ENCODE measurements at regions not wholly inside any gene's neighbourhood (a gene's known extent, or its start where the extent isn't known, plus 50 kb on each side); places are given as distances from the start of the nearest gene placed in this dataset.
A peak's percentile ranks its signal among the peaks of the same experiment; 100 is the strongest.
"Not testable (repeated sequence)": the region's sequence is repeated elsewhere in the genome, so short reads cannot be mapped to it uniquely, and the experiment has no call there.

DNA sequence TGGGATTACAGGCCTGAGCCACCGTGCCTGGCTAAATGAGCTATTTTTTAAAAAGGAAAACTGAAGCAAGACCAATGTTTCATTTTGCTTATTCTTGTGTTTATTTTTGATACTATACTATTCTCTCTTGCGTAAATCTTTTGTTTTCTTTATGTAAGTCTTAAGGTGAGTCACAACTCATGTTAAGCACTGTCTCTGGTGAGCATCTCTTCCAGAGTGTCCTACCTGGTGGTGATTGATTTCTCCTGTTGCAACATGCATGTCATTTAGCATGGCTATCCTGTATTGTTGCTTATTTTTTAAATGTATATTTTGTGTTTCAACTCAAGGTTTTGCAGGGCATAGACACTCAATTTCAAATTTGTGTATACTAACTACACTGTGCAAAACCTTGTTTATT is 336.0 kb downstream of the RFPL4B start:
- no peak for DNase-seq (ENCODE audit: low read depth)
- no peak overlapping the region for H3K4me3 ChIP-seq (ENCODE audit: low read depth, low read length)
- TF ChIP-seq, protein P1, sequence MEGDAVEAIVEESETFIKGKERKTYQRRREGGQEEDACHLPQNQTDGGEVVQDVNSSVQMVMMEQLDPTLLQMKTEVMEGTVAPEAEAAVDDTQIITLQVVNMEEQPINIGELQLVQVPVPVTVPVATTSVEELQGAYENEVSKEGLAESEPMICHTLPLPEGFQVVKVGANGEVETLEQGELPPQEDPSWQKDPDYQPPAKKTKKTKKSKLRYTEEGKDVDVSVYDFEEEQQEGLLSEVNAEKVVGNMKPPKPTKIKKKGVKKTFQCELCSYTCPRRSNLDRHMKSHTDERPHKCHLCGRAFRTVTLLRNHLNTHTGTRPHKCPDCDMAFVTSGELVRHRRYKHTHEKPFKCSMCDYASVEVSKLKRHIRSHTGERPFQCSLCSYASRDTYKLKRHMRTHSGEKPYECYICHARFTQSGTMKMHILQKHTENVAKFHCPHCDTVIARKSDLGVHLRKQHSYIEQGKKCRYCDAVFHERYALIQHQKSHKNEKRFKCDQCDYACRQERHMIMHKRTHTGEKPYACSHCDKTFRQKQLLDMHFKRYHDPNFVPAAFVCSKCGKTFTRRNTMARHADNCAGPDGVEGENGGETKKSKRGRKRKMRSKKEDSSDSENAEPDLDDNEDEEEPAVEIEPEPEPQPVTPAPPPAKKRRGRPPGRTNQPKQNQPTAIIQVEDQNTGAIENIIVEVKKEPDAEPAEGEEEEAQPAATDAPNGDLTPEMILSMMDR (IDR thresholded peaks at IDR 0.05; ENCODE audit: control insufficient read depth, extremely low read depth, insufficient read depth): no peak

DNA sequence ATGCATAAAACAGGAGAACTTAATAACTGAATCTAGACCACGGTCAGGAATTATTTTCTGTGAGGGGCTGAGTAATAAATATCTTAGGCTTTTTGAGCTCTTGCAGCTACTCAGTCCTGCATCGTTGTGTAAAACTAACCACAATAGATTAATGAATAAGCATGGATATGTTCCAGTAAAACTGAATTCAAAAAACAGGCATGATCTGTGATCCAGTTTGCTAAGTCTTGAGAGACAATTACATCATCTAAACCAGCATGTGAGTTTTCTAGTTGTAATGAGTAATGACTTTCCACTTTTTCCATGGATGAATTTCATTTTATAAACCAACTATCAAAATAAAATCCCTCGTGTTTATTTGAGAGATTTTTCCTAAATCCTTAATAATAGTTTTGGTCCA is 336.8 kb downstream of the RFPL4B start:
- TF ChIP-seq, protein P1 (IDR thresholded peaks at IDR 0.05; ENCODE audit: control insufficient read depth, extremely low read depth, insufficient read depth): no peak

DNA sequence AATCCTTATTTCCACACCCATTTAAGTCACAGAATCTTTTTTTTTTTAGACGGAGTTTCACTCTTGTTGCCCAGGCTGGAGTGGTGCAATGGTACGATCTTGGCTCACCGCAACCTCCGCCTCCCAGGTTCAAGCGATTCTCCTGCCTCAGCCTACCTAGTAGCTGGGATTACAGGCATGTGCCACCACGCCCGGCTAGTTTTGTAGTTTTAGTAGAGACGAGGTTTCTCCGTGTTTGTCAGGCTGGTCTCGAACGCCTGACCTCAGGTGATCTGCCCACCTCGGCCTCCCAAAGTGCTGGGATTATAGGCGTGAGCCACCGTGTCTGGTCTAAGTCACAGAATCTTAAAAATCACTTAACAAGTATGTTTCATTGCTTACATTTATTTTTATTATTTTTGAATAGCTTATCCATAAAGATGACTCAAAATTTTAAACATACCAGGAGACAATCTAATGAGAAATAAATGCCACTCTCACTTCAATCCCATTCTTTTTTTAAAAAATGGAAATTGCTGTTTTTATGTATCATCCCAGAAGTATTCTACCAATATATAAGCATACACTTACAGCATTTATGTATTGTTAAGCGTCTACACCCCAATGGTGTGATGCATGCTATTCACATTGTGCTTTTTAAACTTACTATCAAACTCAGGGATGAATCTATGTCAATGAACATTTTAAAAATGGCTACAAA is 338.5 kb downstream of the RFPL4B start:
- H3K4me3 ChIP-seq (ENCODE audit: low read depth, low read length); DNase-seq (ENCODE audit: low read depth): not testable (repeated sequence)

More for the DNA sequence above, 336.8 kb downstream of the RFPL4B start:
- DNase-seq (ENCODE audit: low read depth): no peak
- H3K4me3 ChIP-seq (ENCODE audit: low read depth, low read length): no peak overlapping the region

DNA sequence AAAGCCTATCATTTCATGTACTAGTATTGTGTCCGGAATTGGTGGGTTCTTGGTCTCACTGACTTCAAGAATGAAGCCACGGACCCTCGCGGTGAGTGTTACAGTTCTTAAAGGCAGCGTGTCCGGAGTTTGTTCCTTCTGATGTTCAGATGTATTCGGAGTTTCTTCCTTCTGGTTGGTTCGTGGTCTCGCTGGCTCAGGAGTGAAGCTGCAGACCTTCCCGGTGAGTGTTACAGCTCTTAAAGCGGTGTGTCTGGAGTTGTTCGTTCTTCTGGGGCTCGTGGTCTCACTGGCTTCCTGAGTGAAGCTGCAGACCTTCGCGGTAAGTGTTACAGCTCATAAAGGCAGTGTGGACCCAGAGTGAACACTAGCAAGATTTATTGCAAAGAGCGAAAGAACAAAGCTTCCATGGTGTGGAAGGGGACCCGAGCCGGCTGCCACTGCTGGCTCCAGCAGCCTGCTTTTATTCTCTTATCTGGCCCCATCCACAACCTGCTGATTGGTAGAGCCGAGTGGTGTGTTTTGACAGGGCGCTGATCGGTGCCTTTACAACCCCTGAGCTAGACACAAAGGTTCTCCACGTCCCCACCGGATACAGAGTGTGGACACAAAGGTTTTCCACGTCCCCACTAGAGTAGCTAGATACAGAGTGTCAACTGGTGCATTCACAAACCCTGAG is 341.5 kb downstream of the RFPL4B start:
- H3K4me3 ChIP-seq (ENCODE audit: low read depth, low read length); DNase-seq (ENCODE audit: low read depth): not testable (repeated sequence)

DNA sequence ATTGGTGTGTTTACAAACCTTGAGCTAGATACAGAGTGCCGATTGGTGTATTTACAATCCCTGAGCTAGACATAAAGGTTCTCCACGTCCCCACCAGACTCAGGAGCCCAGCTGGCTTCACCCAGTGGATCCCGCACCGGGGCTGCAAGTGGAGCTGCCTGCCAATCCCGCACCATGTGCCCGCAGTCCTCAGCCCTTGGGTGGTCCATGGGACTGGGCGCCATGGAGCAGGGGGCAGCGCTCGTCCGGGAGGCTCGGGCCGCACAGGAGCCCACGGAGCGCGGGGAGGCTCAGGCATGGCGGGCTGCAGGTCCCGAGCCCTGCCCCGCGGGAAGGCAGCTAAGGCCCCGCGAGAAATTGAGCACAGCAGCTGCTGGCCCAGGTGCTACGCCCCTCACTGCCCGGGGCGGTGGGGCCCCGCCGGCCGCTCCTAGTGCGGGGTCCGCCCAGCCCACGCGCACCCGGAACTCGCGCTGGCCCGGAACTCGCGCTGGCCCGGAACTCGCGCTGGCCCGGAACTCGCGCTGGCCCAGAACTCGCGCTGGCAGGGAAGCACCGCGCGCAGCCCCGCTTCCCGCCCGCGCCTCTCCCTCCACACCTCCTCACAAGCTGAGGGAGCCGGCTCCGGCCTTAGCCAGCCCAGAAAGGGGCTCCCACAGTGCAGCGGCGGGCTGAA is 342.2 kb downstream of the RFPL4B start:
- H3K4me3 ChIP-seq (ENCODE audit: low read depth, low read length); DNase-seq (ENCODE audit: low read depth): not testable (repeated sequence)

DNA sequence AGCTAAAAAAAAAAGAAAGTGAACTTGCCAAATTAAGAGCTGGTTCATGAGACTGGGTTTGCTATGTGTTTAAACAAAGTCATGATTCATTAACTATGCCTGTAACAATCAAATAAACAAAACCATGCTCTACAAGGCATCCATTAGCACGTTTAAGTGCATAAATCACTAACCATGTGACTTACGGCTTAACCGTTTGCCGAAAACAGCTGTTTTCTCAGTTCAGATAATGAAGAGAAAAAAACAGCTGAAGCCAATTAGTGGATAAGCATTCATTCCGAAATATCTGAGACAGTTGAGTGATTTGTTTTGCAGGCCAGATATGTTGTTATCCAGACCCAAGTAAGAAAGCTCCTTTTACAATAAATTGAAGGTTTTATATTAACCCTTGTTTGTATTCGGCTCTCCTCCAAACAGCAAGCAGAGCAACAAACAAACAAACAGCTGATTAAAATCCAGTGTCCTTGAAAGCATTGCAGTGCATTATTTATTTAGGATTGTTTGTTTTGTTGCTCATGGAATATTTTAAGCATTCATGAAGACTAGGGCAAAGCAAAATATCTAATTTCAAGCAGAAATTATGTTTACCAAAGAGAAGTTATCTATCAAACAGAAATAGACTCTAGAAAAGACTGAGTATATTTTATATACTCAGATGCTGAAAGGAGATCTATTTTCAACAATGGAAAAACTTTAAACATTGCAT is 343.5 kb downstream of the RFPL4B start:
- DNase-seq (ENCODE audit: low read depth): peak; percentile 4
- TF ChIP-seq, protein P1 (IDR thresholded peaks at IDR 0.05; ENCODE audit: control insufficient read depth, extremely low read depth, insufficient read depth): no peak
- no peak overlapping the region for H3K4me3 ChIP-seq (ENCODE audit: low read depth, low read length)

DNA sequence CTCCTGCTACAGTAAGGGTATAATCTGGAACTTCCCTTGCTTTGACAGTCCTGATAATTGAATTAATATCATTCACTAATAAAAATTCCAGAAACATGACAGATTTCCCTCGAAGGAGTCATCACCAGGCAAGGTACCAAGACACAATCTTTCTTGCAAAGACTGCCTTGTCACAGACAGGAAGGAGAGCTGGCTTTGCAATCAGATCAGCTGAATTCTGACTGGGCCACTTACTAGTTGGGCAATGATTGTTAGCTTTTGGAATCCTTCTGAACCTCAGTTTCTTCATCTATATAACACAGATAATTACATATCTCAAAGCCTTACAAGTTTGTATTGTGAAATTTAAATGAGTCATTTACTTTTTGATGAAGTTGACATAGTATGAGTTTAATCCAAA is 344.2 kb downstream of the RFPL4B start:
- H3K4me3 ChIP-seq (ENCODE audit: low read depth, low read length): no peak overlapping the region
- peak; percentile 15 for DNase-seq (ENCODE audit: low read depth)
- TF ChIP-seq, protein P1 (IDR thresholded peaks at IDR 0.05; ENCODE audit: control insufficient read depth, extremely low read depth, insufficient read depth): no peak

DNA sequence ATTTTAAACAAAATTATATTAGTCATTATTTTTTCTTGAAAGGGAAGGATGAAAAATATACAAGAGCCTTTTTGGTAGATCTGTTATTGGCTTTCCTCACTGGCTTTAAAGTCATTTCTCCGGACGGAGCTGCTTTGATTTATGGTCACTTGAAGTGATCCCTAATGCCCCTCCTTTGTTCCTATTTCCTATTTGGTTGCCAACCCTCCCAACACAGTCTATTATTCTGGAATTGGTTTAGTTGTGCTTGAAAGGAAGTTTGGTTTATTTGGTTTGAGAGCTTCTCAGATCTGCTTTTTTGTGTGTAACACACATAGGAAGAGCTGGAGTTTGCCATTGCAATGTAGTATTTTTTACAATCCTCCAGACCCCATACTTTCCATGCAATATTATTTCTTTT is 347.9 kb downstream of the RFPL4B start:
- TF ChIP-seq, protein P1 (IDR thresholded peaks at IDR 0.05; ENCODE audit: control insufficient read depth, extremely low read depth, insufficient read depth): no peak
- no peak overlapping the region for H3K4me3 ChIP-seq (ENCODE audit: low read depth, low read length)
- no peak for DNase-seq (ENCODE audit: low read depth)
